GM04504 (cell line): ENCODE measurements at regions not wholly inside any gene's neighbourhood (a gene's known extent, or its start where the extent isn't known, plus 50 kb on each side); places are given as distances from the start of the nearest gene placed in this dataset.

Source experiments
- DNase-seq: peaks from one replicate; pipeline ENCODE4 v3.0.0-alpha.2; 2012; ENCODE audit warnings: low read depth

- DNase-seq, result no peak
These were observed 454.9 kb downstream of the LMO7 start for GRCh38 chr13:76091076-76091475.

- DNase-seq, result no peak
These were observed 450.6 kb downstream of the LMO7 start for GRCh38 chr13:76086729-76087128.

GRCh38 chr13:76067850-76068249 lies 431.7 kb downstream of the LMO7 start:
- DNase-seq, result no peak

GRCh38 chr13:76053181-76053580 lies 417.1 kb downstream of the LMO7 start:
- DNase-seq, result no peak

- DNase-seq, result no peak
These were observed 413.2 kb downstream of the LMO7 start for GRCh38 chr13:76049376-76049746.

- DNase-seq, result no peak
These were observed 412.7 kb downstream of the LMO7 start for GRCh38 chr13:76048675-76049375.

GRCh38 chr13:76048131-76048530 lies 412.0 kb downstream of the LMO7 start:
- DNase-seq, result no peak

GRCh38 chr13:76043874-76044273 lies 407.7 kb downstream of the LMO7 start:
- DNase-seq, result no peak

GRCh38 chr13:76038920-76039716 lies 403.0 kb downstream of the LMO7 start:
- DNase-seq, result no peak

- DNase-seq, result no peak
These were observed 400.0 kb downstream of the LMO7 start for GRCh38 chr13:76036176-76036575.

GRCh38 chr13:76035711-76036110 lies 399.6 kb downstream of the LMO7 start:
- DNase-seq, result no peak

GRCh38 chr13:76029706-76030105 lies 393.6 kb downstream of the LMO7 start:
- DNase-seq, result no peak

- DNase-seq, result no peak
These were observed 393.0 kb downstream of the LMO7 start for GRCh38 chr13:76029088-76029487.

- no peak for DNase-seq
These were observed 391.0 kb downstream of the LMO7 start for GRCh38 chr13:76027131-76027530.

GRCh38 chr13:76025392-76025791 lies 389.3 kb downstream of the LMO7 start:
- no peak for DNase-seq

- no peak for DNase-seq
These were observed 388.0 kb downstream of the LMO7 start for GRCh38 chr13:76024151-76024550.

GRCh38 chr13:76023652-76024051 lies 387.5 kb downstream of the LMO7 start:
- no peak for DNase-seq

GRCh38 chr13:76020421-76020955 lies 384.4 kb downstream of the LMO7 start:
- DNase-seq, result no peak

- DNase-seq, result no peak
These were observed 383.4 kb downstream of the LMO7 start for GRCh38 chr13:76019421-76020044.

GRCh38 chr13:76017861-76018556 lies 381.9 kb downstream of the LMO7 start:
- no peak for DNase-seq

- DNase-seq, result no peak
These were observed 380.8 kb downstream of the LMO7 start for GRCh38 chr13:76016799-76017400.
